Bronchial epithelial cell (primary cell): ENCODE measurements at regions not wholly inside any gene's neighbourhood (a gene's known extent, or its start where the extent isn't known, plus 50 kb on each side); places are given as distances from the start of the nearest gene placed in this dataset.

Source experiments
- DNase-seq: peaks from one replicate; pipeline ENCODE4 v3.0.0-alpha.2; 2010; ENCODE audit warnings: low read depth
- FAIRE-seq: peaks from 2 replicates; lab custom pipeline; 2011; peaks lifted over from hg19 to GRCh38; lab: Jason Lieb, UNC
- H3K27me3 ChIP-seq: 2 replicates; pipeline ENCODE4 v1.5.1; 2011; ENCODE audit warnings: low read length; ENCODE audit not compliant: control insufficient read depth, insufficient read depth
- H3K36me3 ChIP-seq: 2 replicates; pipeline ENCODE4 v1.5.1; 2011; ENCODE audit warnings: low read length; ENCODE audit not compliant: control insufficient read depth, insufficient read depth
- H3K4me3 ChIP-seq: 2 replicates; pipeline ENCODE4 v1.5.1; 2011; ENCODE audit warnings: mild to moderate bottlenecking, low read depth, low read length, control low read depth
- TF ChIP-seq, protein P1 (sequence below): IDR thresholded peaks from 2 replicates; pipeline ENCODE4 v1.5.1; 2011; ENCODE audit warnings: mild to moderate bottlenecking, moderate library complexity, low read length, control low read depth, inconsistent platforms; ENCODE audit not compliant: insufficient read depth, severe bottlenecking

GRCh38 chr6:114839019-114839418, 496.2 kb upstream of the HS3ST5 start:
- H3K4me3 ChIP-seq: no peak overlapping the region
- TF ChIP-seq, protein P1, sequence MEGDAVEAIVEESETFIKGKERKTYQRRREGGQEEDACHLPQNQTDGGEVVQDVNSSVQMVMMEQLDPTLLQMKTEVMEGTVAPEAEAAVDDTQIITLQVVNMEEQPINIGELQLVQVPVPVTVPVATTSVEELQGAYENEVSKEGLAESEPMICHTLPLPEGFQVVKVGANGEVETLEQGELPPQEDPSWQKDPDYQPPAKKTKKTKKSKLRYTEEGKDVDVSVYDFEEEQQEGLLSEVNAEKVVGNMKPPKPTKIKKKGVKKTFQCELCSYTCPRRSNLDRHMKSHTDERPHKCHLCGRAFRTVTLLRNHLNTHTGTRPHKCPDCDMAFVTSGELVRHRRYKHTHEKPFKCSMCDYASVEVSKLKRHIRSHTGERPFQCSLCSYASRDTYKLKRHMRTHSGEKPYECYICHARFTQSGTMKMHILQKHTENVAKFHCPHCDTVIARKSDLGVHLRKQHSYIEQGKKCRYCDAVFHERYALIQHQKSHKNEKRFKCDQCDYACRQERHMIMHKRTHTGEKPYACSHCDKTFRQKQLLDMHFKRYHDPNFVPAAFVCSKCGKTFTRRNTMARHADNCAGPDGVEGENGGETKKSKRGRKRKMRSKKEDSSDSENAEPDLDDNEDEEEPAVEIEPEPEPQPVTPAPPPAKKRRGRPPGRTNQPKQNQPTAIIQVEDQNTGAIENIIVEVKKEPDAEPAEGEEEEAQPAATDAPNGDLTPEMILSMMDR: no peak
- no peaks in the 10 kb centered on the region for H3K27me3 ChIP-seq
- FAIRE-seq (no peak), DNase-seq (no peak)
- no peaks in the 10 kb centered on the region for H3K36me3 ChIP-seq

GRCh38 chr6:114833211-114833610, 490.4 kb upstream of the HS3ST5 start:
- TF ChIP-seq, protein P1: no peak
- H3K27me3 ChIP-seq: no peaks in the 10 kb centered on the region
- no peak overlapping the region for H3K4me3 ChIP-seq
- DNase-seq (no peak), FAIRE-seq (no peak)
- no peaks in the 10 kb centered on the region for H3K36me3 ChIP-seq

GRCh38 chr6:114830515-114830914, 487.7 kb upstream of the HS3ST5 start:
- DNase-seq (no peak), FAIRE-seq (no peak)
- TF ChIP-seq, protein P1: no peak
- H3K4me3 ChIP-seq: no peak overlapping the region
- no peaks in the 10 kb centered on the region for H3K27me3 ChIP-seq
- no peaks in the 10 kb centered on the region for H3K36me3 ChIP-seq

GRCh38 chr6:114827135-114827534, 484.3 kb upstream of the HS3ST5 start:
- TF ChIP-seq, protein P1: no peak

DNA sequence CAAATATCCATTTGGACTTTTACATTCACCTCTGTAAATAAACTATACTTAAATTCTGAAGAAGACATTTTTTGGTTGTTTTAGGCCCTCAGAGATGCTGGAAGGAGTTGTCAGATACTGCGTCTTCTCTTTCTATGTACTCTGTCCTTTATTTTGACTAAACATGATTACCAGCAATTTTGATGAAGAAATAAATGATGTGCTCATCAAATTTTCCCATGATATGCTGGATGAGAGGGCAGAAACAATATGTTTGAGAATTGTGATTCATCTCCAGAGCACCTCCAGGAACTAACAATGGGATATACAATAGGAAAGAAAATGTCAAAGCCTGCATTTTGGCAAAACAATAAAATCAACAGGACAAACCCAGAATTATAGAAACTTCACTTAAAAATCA, 481.6 kb upstream of the HS3ST5 start:
- TF ChIP-seq, protein P1: no peak
- no peaks in the 10 kb centered on the region for H3K27me3 ChIP-seq
- no peaks in the 10 kb centered on the region for H3K36me3 ChIP-seq
- no peak for FAIRE-seq
- H3K4me3 ChIP-seq: no peak overlapping the region
- DNase-seq: no peak

More at GRCh38 chr6:114827135-114827534, 484.3 kb upstream of the HS3ST5 start:
- no peak overlapping the region for H3K4me3 ChIP-seq
- no peaks in the 10 kb centered on the region for H3K27me3 ChIP-seq
- no peak for DNase-seq
- no peaks in the 10 kb centered on the region for H3K36me3 ChIP-seq
- FAIRE-seq: no peak

DNA sequence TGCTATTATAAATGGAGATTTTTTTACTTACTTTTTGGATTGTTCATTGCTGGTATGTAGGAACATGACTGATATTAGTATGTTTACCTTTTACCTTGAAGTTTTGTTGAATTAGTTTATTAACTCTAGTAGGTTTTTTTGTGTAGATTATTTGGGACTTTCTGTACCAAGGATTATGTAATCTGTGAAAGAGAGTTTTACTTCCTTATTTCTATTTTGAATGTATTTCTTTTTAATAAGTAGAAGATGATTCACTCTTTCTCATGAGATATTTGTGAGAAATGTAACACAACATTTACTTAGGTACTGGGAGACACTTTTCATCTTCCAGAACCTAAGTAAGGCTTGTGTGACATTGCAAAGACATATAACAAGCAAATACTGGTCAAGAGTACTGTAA, 473.9 kb upstream of the HS3ST5 start:
- Histone ChIP-seq H3K27me3 (no peaks in the 10 kb centered on the region), H3K4me3 (no peak overlapping the region), H3K36me3 (no peaks in the 10 kb centered on the region)
- TF ChIP-seq, protein P1: no peak
- DNase-seq: no peak
- FAIRE-seq: no peak
